WTC11 (cell line): ENCODE measurements at regions not wholly inside any gene's neighbourhood (a gene's known extent, or its start where the extent isn't known, plus 50 kb on each side); places are given as distances from the start of the nearest gene placed in this dataset.

Source experiments
- ATAC-seq: fragments of 200-7000 bp; cut with Tn5 transposase; 2 replicates; pipeline ENCODE4 v1.10.0; 2021; ENCODE audit warnings: mild to moderate bottlenecking, moderate library complexity
- CTCF ChIA-PET: fragments of 300-600 bp; sonication (Branson Sonifier 250); formaldehyde crosslinking; loops from one replicate; lab custom pipeline; 2021; ENCODE audit warnings: antibody characterized with exemption; lab: Charles Lee
- POLR2A ChIA-PET: fragments of 350-600 bp; sonication (Branson Sonifier 250); formaldehyde crosslinking; loops from one replicate; lab custom pipeline; 2021; ENCODE audit warnings: antibody characterized with exemption; lab: Charles Lee
- DNase-seq: peaks from one replicate; pipeline ENCODE4 v3.0.0; 2021; ENCODE audit warnings: low spot score
- H3K27ac Mint-ChIP-seq: 2 replicates; pipeline ENCODE4 v1.8.0; 2021; ENCODE audit warnings: mixed read lengths
- H3K27me3 Mint-ChIP-seq: 2 replicates; pipeline ENCODE4 v1.8.0; 2021; ENCODE audit warnings: low read depth, mild to moderate bottlenecking, moderate library complexity, mixed read lengths
- H3K36me3 Mint-ChIP-seq: 2 replicates; pipeline ENCODE4 v1.8.0; 2021; ENCODE audit warnings: mixed read lengths
- H3K4me1 Mint-ChIP-seq: 2 replicates; pipeline ENCODE4 v1.8.0; 2022; ENCODE audit warnings: mixed read lengths
- H3K4me3 Mint-ChIP-seq: 2 replicates; pipeline ENCODE4 v1.8.0; 2021; ENCODE audit warnings: mild to moderate bottlenecking, moderate library complexity, mixed read lengths
- H3K9me3 Mint-ChIP-seq: 2 replicates; pipeline ENCODE4 v1.8.0; 2021; ENCODE audit warnings: mixed read lengths
- CREM ChIP-seq: sonication (generic); formaldehyde crosslinking; IDR thresholded peaks from 2 replicates; pipeline ENCODE4 v1.8.1; 2022; ENCODE audit warnings: mild to moderate bottlenecking, missing genetic modification reagents, moderate library complexity
- E2F5 ChIP-seq: sonication (generic); formaldehyde crosslinking; IDR thresholded peaks from 2 replicates; pipeline ENCODE4 v1.8.1; 2022; ENCODE audit warnings: mild to moderate bottlenecking, moderate library complexity, missing genetic modification reagents
- ELF4 ChIP-seq: sonication (generic); formaldehyde crosslinking; IDR thresholded peaks from 2 replicates; pipeline ENCODE4 v1.8.1; 2022; ENCODE audit warnings: low read depth, mild to moderate bottlenecking, moderate library complexity, missing genetic modification reagents
- ERG ChIP-seq: fragments of 250-450 bp; sonication (Bioruptor Pico); IDR thresholded peaks from 2 replicates; pipeline ENCODE4 v1.8.0; 2021; ENCODE audit warnings: mild to moderate bottlenecking
- GTF2I ChIP-seq: fragments of 250-450 bp; sonication (Bioruptor Pico); conservative IDR thresholded peaks from 2 replicates; pipeline ENCODE4 v1.4.0; 2021; ENCODE audit warnings: mild to moderate bottlenecking
- JAZF1 ChIP-seq: fragments of 250-450 bp; sonication (Bioruptor Pico); IDR thresholded peaks from 2 replicates; pipeline ENCODE4 v1.9.0; 2021; ENCODE audit warnings: moderate library complexity, mild to moderate bottlenecking, inconsistent platforms
- MAX ChIP-seq: sonication (generic); formaldehyde crosslinking; IDR thresholded peaks from 2 replicates; pipeline ENCODE4 v1.8.0; 2022; ENCODE audit warnings: mild to moderate bottlenecking, missing genetic modification reagents
- MXD4 ChIP-seq: fragments of 250-450 bp; sonication (Bioruptor Pico); IDR thresholded peaks from 2 replicates; pipeline ENCODE4 v1.8.0; 2021; ENCODE audit warnings: mild to moderate bottlenecking, moderate library complexity, borderline replicate concordance
- NR1H2 ChIP-seq: sonication (generic); formaldehyde crosslinking; IDR thresholded peaks from 2 replicates; pipeline ENCODE4 v1.9.0; 2021; ENCODE audit warnings: mild to moderate bottlenecking, moderate library complexity, missing genetic modification reagents
- PRDM15 ChIP-seq: sonication (generic); formaldehyde crosslinking; IDR thresholded peaks from 2 replicates; pipeline ENCODE4 v1.8.0; 2022; ENCODE audit warnings: missing genetic modification reagents
- RELA ChIP-seq: sonication (generic); formaldehyde crosslinking; IDR thresholded peaks from 2 replicates; pipeline ENCODE4 v1.8.1; 2022; ENCODE audit warnings: missing genetic modification reagents, mild to moderate bottlenecking, borderline replicate concordance
- SMAD4 ChIP-seq: sonication (generic); formaldehyde crosslinking; IDR thresholded peaks from 2 replicates; pipeline ENCODE4 v1.8.0; 2022; ENCODE audit warnings: mild to moderate bottlenecking, missing genetic modification reagents
- STAT6 ChIP-seq: sonication (generic); formaldehyde crosslinking; conservative IDR thresholded peaks from 2 replicates; pipeline ENCODE4 v1.8.1; 2023; ENCODE audit warnings: mild to moderate bottlenecking, low read depth, missing genetic modification reagents, moderate library complexity
- ZBTB21 ChIP-seq: sonication (generic); formaldehyde crosslinking; IDR thresholded peaks from 2 replicates; pipeline ENCODE4 v1.8.1; 2023; ENCODE audit warnings: mild to moderate bottlenecking, missing genetic modification reagents, borderline replicate concordance
- ZNF138 ChIP-seq: sonication (generic); formaldehyde crosslinking; conservative IDR thresholded peaks from 2 replicates; pipeline ENCODE4 v1.8.1; 2022; ENCODE audit warnings: mild to moderate bottlenecking, moderate library complexity, missing genetic modification reagents
- ZNF281 ChIP-seq: sonication (generic); formaldehyde crosslinking; IDR thresholded peaks from 2 replicates; pipeline ENCODE4 v1.8.0; 2023; ENCODE audit warnings: mild to moderate bottlenecking, missing genetic modification reagents
- ZNF671 ChIP-seq: fragments of 250-450 bp; sonication (Bioruptor Pico); IDR thresholded peaks from 2 replicates; pipeline ENCODE4 v1.8.0; 2021; ENCODE audit warnings: mild to moderate bottlenecking

GRCh38 chr3:31274326-31275024, 258.2 kb upstream of the STT3B start:
- Mint-ChIP-seq H3K9me3 (no peaks in the 10 kb centered on the region), H3K27ac (no peak overlapping the region), H3K4me1 (peaks cover 30% of the 10 kb centered on the region), H3K36me3 (no peaks in the 10 kb centered on the region), H3K4me3 (no peak overlapping the region), H3K27me3 (no peaks in the 10 kb centered on the region; the same call in 1 of the 2 replicates)
- ATAC-seq (no peak), DNase-seq (no peak)
- CTCF ChIA-PET = no interaction called here
- POLR2A ChIA-PET = no interaction called here
- no peak for TF ChIP-seq ZBTB21 (CRISPR knock-in tag)
- TF ChIP-seq E2F5 (CRISPR knock-in tag) = no peak
- TF ChIP-seq ERG (CRISPR knock-in tag) = no peak
- no peak for TF ChIP-seq MAX (CRISPR knock-in tag)
- TF ChIP-seq SMAD4 (CRISPR knock-in tag) = no peak
- TF ChIP-seq JAZF1 (CRISPR knock-in tag) = no peak
- TF ChIP-seq MXD4 (CRISPR knock-in tag) = no peak
- TF ChIP-seq CREM (CRISPR knock-in tag) = no peak
- no peak for TF ChIP-seq ZNF138
- no peak for TF ChIP-seq STAT6 (CRISPR knock-in tag)
- TF ChIP-seq ZNF281 (CRISPR knock-in tag) = no peak
- no peak for TF ChIP-seq PRDM15 (CRISPR knock-in tag)
- TF ChIP-seq RELA (CRISPR knock-in tag) = no peak
- TF ChIP-seq GTF2I (CRISPR knock-in tag) = no peak
- no peak for TF ChIP-seq NR1H2 (CRISPR knock-in tag)
- no peak for TF ChIP-seq ELF4 (CRISPR knock-in tag)
- TF ChIP-seq ZNF671 = no peak
